ENCODE measurements at regions not wholly inside any gene's neighbourhood (a gene's known extent, or its start where the extent isn't known, plus 50 kb on each side); places are given as distances from the start of the nearest gene placed in this dataset.
"Not testable (repeated sequence)": the region's sequence is repeated elsewhere in the genome, so short reads cannot be mapped to it uniquely, and the experiment has no call there.

DNA sequence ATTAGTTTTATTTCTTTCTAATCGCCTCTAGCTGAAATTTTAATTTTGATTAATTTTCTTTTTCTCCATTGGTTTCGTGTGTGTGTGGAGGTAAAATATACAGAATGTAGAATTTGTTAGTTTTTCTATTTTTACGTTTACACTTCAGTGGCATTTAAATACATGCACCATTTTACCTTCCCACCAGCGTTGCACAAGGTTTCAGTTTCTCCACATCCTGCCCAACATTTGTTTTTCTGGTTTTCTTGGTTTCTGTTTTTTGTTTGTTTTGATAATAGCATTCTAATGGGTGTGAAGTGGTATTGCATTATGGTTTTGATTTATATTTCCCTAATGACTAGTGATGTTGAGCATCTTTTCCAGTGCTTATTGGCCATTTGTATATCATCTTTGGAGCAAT, 871.4 kb upstream of the DEFB115 start:
- not testable (repeated sequence) for H3K4me3 ChIP-seq (ENCODE audit: low read depth, low read length)

DNA sequence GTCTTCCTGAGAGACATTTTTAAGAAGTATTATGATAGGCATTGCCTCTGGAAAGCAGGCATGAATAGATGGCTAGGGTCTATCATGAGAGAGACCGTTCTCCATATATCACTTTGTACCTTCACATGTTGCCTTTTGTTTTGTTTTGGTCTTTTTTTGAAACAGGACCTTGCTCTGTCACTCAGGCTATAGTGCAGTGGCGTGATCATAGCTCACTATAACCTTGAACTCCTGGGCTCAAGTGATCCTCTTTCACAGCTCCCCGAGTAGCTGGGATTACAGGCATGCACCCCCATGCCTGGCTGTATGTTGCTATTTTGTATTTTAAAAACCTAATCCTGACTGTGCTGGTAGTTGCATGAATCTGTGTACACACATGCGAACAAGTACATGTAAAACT, 869.6 kb upstream of the DEFB115 start:
- not testable (repeated sequence) for H3K4me3 ChIP-seq (ENCODE audit: low read depth, low read length)

DNA sequence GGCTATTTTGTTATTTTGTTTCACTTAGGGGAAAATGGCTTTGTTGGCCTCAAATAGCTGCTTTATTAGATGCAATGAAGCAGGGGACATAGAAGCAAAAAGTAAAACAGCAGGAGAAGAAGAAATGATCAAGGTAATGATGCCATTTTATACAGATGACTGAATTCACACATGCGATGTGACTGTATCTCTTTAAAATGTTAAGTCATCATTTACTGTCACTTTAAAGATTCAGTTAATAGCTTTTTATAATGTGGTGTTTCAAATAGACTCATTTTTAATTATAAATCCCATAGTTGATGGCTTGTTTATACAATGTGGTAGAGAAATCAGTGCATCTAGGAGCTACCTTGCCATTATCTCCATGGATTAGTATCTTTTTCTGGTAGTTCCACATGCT, 863.9 kb upstream of the DEFB115 start:
- not testable (repeated sequence) for H3K4me3 ChIP-seq (ENCODE audit: low read depth, low read length)

DNA sequence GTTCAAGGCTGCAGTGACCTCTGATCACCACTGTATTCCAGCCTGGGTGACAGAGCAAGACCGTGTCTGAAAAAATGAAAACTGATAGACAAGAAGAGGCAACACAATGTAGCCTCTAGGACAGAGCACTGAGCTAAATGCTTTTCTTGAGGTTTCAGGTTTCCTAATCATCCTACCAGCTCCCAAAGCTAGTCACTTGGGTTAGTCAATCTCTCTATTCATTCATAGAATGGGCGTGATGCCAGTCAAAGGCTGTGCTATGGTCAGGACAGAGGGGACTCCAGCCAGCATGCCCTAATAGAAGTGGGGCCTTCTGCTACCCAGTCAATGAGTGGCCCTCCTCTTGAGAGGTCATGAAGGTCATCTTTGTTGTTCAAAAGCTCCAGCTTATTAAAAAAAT, 860.4 kb upstream of the DEFB115 start:
- not testable (repeated sequence) for H3K4me3 ChIP-seq (ENCODE audit: low read depth, low read length)

DNA sequence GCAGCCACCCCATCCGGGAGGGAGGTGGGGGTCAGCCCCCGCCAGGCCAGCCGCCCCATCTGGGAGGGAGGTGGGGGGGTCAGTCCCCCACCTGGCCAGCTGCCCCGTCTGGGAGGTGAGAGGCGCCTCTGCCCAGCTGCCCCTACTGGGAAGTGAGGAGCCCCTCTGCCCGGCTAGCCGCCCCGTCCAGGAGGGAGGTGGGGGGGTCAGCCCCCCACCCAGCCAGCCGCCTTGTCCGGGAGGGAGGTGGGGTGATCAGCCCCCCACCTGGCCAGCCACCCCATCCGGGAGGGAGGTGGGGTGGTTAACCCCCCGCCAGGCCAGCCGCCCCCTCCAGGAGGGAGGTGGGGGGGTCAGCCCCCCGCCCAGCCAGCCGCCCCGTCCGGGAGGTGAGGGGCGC, 852.4 kb upstream of the DEFB115 start:
- H3K4me3 ChIP-seq (ENCODE audit: low read depth, low read length): not testable (repeated sequence)

DNA sequence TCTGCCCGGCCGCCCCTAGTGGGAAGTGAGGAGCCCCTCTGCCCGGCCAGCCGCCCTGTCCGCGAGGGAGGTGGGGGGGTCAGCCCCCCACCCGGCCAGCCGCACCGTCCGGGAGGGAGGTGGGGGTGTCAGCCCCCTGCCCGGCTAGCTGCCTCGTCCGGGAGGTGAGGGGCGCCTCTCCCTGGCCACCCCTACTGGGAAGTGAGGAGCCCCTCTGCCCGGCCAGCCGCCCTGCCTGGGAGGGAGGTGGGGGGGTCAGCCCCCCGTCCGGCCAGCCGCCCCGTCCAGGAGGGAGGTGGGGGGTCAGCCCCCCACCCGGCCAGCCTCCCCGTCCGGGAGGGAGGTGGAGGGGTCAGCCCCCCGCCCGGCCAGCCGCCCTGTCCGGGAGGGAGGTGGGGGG, 851.9 kb upstream of the DEFB115 start:
- not testable (repeated sequence) for H3K4me3 ChIP-seq (ENCODE audit: low read depth, low read length)

DNA sequence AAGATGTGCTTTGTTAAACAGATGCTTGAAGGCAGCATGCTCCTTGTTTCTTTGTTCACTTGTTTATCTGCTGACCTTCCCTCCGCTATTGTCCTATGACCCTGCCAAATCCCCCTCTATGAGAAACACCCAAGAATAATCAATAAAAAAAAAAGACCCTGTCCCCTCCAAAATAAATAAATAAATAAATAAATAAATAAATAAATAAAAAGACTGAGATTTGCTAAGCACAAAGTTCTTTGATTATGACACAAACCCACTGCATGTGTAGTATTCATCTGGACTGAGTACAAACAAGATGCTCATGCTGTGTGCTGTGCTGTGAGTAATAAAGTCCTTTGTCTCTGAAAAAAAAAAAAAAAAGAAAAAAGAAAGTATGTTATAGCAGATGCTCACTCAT, 851.1 kb upstream of the DEFB115 start:
- H3K4me3 ChIP-seq (ENCODE audit: low read depth, low read length): not testable (repeated sequence)

DNA sequence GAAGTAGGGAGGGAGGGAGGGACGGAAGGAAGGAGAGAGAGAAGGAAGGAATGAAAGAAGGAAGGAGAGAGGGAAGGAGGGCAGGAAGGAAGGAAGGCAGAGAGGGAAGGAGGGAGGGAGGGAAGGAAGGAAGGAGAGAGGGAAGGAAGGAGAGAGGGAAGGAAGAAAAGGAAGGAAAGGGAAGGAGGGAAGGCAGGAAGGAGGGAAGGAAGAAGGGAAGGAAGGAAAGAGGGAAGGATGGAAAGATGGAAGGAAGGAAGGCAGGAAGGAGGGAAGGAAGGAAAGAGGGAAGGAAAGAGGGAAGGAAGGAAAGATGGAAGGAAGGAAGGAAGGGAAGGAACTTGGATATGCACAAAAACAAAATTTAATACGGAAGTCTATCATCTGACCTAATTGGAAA, 844.5 kb upstream of the DEFB115 start:
- H3K4me3 ChIP-seq (ENCODE audit: low read depth, low read length): no peak overlapping the region

DNA sequence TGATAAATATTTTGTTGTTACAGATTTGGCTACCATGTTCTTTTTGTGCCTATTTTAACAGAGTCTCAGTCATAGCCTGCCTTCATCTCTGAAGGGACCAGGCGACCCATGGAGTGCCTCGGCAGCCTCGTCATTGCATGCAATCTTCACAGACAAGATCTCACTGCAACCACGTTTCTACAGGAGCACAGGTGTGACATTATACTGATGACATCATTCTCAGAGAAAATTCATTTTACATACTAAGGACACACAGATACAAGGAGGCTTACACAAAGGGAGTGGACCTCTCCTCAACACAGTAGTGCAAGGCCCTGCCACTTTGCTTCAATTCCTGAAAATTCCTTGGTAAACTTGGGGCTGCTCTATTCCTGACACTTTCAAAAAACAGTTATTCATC, 840.1 kb upstream of the DEFB115 start:
- not testable (repeated sequence) for H3K4me3 ChIP-seq (ENCODE audit: low read depth, low read length)

DNA sequence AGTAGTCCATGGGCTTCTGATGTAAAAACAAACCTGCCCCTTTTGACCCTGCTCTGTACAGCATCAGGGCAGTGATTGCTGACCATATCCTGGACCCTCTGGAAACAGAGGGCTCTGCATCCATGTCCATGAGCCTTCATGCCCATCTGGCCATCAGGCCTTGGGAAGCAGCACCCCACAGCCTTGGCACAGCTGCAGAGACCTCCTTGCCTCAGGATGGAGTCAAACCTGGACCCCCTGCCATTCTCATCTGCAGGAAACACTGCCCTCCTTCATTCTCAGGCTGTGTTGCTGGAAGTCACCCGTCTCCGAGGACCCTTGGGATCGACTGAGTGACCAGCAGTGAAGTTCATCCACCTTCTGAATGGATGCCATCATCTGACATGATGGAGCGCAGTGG, 839.1 kb upstream of the DEFB115 start:
- H3K4me3 ChIP-seq (ENCODE audit: low read depth, low read length): not testable (repeated sequence)

DNA sequence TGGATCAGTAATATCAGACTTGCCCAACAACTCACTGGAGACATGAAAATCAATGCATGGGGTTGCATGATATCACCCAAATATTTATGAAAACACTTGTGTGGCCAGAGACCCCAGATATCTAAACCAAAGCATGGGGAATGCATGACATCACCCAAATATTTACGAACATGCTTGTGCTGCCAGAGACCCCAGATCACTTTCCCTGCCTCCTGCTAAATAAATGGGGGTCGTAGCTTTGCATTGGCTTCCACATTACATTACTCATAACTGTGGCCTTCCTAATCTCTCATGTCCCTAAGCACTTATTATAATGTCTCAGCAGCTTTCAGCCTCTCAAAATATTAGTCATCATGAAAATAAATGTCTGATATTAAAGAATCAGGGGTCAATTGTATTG, 838.0 kb upstream of the DEFB115 start:
- no peak overlapping the region for H3K4me3 ChIP-seq (ENCODE audit: low read depth, low read length)

DNA sequence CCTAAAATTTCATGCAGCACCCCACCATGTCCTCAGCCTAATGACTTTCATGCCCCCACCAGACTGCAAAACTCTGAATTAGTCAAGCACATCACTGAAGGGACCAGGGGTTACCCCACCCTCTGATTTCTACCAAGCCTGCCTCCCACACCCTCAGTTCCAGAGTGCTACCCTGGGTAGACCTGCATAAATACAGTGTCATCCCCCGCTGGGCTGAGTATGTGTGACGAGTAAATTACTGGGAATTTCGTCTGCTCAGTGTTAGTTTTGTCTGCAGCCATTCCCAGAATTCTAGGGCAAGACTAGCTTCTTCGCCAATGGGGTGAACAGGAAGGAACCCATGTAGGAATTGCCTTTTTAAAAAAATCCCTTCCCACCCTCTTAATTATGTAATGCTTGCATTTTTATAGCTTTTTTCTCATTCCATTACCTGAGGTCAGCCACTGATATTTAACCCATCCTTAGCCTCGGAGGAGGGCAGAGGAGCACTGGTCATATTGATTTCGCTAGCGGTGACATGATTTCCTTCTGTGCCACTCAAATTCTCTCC, 837.5 kb upstream of the DEFB115 start:
- H3K4me3 ChIP-seq (ENCODE audit: low read depth, low read length): not testable (repeated sequence)

Data from iPS-11a (cell line).